ENCODE measurements at regions not wholly inside any gene's neighbourhood (a gene's known extent, or its start where the extent isn't known, plus 50 kb on each side); places are given as distances from the start of the nearest gene placed in this dataset.
"Not testable (repeated sequence)": the region's sequence is repeated elsewhere in the genome, so short reads cannot be mapped to it uniquely, and the experiment has no call there.

GRCh38 chr3:87538722-87539121 is 262.3 kb upstream of the POU1F1 start:
- H4K20me1 ChIP-seq (ENCODE audit: insufficient read depth); H3K4me3 ChIP-seq (ENCODE audit: low read length); H3K9me3 ChIP-seq (ENCODE audit: low read length); H3K36me3 ChIP-seq (ENCODE audit: insufficient read depth, low read length); H3K4me2 ChIP-seq (ENCODE audit: low read length); H3K27me3 ChIP-seq (ENCODE audit: insufficient read depth, low read depth, low read length); H3K9me2 ChIP-seq (ENCODE audit: insufficient read depth, low read length); H3K79me2 ChIP-seq (replicated peaks; ENCODE audit: insufficient read depth, low read length); H3F3A ChIP-seq (ENCODE audit: insufficient read depth, low read length, poor library complexity, severe bottlenecking); H3K9ac ChIP-seq (ENCODE audit: low read length); H3K27ac ChIP-seq (ENCODE audit: low read length); H2AFZ ChIP-seq (ENCODE audit: low read depth, low read length): not testable (repeated sequence)

GRCh38 chr3:87509401-87509800 is 233.0 kb upstream of the POU1F1 start:
- Histone ChIP-seq H4K20me1 (ENCODE audit: insufficient read depth) (no peaks in the 10 kb centered on the region), H3K9ac (ENCODE audit: low read length) (no peak overlapping the region), H2AFZ (ENCODE audit: low read depth, low read length) (no peak overlapping the region), H3K4me3 (ENCODE audit: low read length) (no peak overlapping the region), H3F3A (ENCODE audit: insufficient read depth, low read length, poor library complexity, severe bottlenecking) (no peaks in the 10 kb centered on the region), H3K36me3 (ENCODE audit: insufficient read depth, low read length) (no peaks in the 10 kb centered on the region), H3K4me2 (ENCODE audit: low read length) (no peak overlapping the region), H3K27me3 (ENCODE audit: insufficient read depth, low read depth, low read length) (no peaks in the 10 kb centered on the region), H3K79me2 (replicated peaks; ENCODE audit: insufficient read depth, low read length) (no peaks in the 10 kb centered on the region), H3K9me3 (ENCODE audit: low read length) (no peaks in the 10 kb centered on the region), H3K27ac (ENCODE audit: low read length) (no peak overlapping the region), H3K9me2 (ENCODE audit: insufficient read depth, low read length) (no peaks in the 10 kb centered on the region)
- no peak for TF ChIP-seq SMC3 (conservative IDR thresholded peaks at IDR 0.05; ENCODE audit: poor library complexity)

- Histone ChIP-seq H3K4me3 (ENCODE audit: low read length) (no peak overlapping the region), H3K9ac (ENCODE audit: low read length) (no peak overlapping the region), H3K9me2 (ENCODE audit: insufficient read depth, low read length) (no peaks in the 10 kb centered on the region), H3K4me2 (ENCODE audit: low read length) (no peak overlapping the region), H3K27ac (ENCODE audit: low read length) (no peak overlapping the region), H2AFZ (ENCODE audit: low read depth, low read length) (no peak overlapping the region), H3K79me2 (replicated peaks; ENCODE audit: insufficient read depth, low read length) (no peaks in the 10 kb centered on the region), H3K9me3 (ENCODE audit: low read length) (no peaks in the 10 kb centered on the region), H3K36me3 (ENCODE audit: insufficient read depth, low read length) (no peaks in the 10 kb centered on the region), H3K27me3 (ENCODE audit: insufficient read depth, low read depth, low read length) (no peaks in the 10 kb centered on the region), H3F3A (ENCODE audit: insufficient read depth, low read length, poor library complexity, severe bottlenecking) (no peaks in the 10 kb centered on the region), H4K20me1 (ENCODE audit: insufficient read depth) (no peaks in the 10 kb centered on the region)
- TF ChIP-seq TAF1 (IDR thresholded peaks at IDR 0.05; ENCODE audit: low read depth): no peak
Measured at GRCh38 chr3:87508921-87509320, 232.5 kb upstream of the POU1F1 start.

- Histone ChIP-seq H3K9ac (ENCODE audit: low read length) (no peak overlapping the region), H3K79me2 (replicated peaks; ENCODE audit: insufficient read depth, low read length) (no peaks in the 10 kb centered on the region), H3K27ac (ENCODE audit: low read length) (no peak overlapping the region), H3K4me2 (ENCODE audit: low read length) (no peak overlapping the region), H3K4me3 (ENCODE audit: low read length) (no peak overlapping the region), H3F3A (ENCODE audit: insufficient read depth, low read length, poor library complexity, severe bottlenecking) (no peaks in the 10 kb centered on the region), H3K27me3 (ENCODE audit: insufficient read depth, low read depth, low read length) (no peaks in the 10 kb centered on the region), H3K9me2 (ENCODE audit: insufficient read depth, low read length) (no peaks in the 10 kb centered on the region), H2AFZ (ENCODE audit: low read depth, low read length) (no peak overlapping the region), H4K20me1 (ENCODE audit: insufficient read depth) (no peaks in the 10 kb centered on the region), H3K36me3 (ENCODE audit: insufficient read depth, low read length) (no peaks in the 10 kb centered on the region), H3K9me3 (ENCODE audit: low read length) (no peaks in the 10 kb centered on the region)
- TF ChIP-seq SMC3 (conservative IDR thresholded peaks at IDR 0.05; ENCODE audit: poor library complexity) (no peak), EZH2 (IDR thresholded peaks at IDR 0.05; ENCODE audit: borderline replicate concordance, insufficient read depth, low read length, poor library complexity, severe bottlenecking) (no peak), MXI1 (conservative IDR thresholded peaks at IDR 0.05; ENCODE audit: poor library complexity, severe bottlenecking) (no peak), REST (IDR thresholded peaks at IDR 0.05; ENCODE audit: borderline replicate concordance) (no peak), TAF1 (IDR thresholded peaks at IDR 0.05; ENCODE audit: low read depth) (no peak), RAD21 (conservative IDR thresholded peaks at IDR 0.05) (no peak), EP300 (conservative IDR thresholded peaks at IDR 0.05; ENCODE audit: poor library complexity, severe bottlenecking) (no peak), POLR2AphosphoS5 (IDR thresholded peaks at IDR 0.05) (no peak), CTCF (IDR thresholded peaks at IDR 0.05; ENCODE audit: poor library complexity, severe bottlenecking) (no peak)
Measured at GRCh38 chr3:87507753-87508152, 231.4 kb upstream of the POU1F1 start.

All from neural cell (in vitro differentiated cells).